ENCODE measurements at regions not wholly inside any gene's neighbourhood (a gene's known extent, or its start where the extent isn't known, plus 50 kb on each side); places are given as distances from the start of the nearest gene placed in this dataset.
"Not testable (repeated sequence)": the region's sequence is repeated elsewhere in the genome, so short reads cannot be mapped to it uniquely, and the experiment has no call there.

GRCh38 chr4:148903388-148903787, 461.2 kb upstream of the NR3C2 start:
- no peak for DNase-seq
- no peaks in the 10 kb centered on the region for H3K36me3 ChIP-seq
- peaks cover 7% of the 10 kb centered on the region for H3K9me3 ChIP-seq (ENCODE audit: severe bottlenecking)
- no peaks in the 10 kb centered on the region for H3K27me3 ChIP-seq (ENCODE audit: insufficient read depth, low read depth, severe bottlenecking)
- no peak for TF ChIP-seq CTCF (IDR thresholded peaks at IDR 0.05; ENCODE audit: low read depth, low read length)
- H3K27ac ChIP-seq: no peak overlapping the region
- H3K4me3 ChIP-seq (ENCODE audit: low read depth, low read length): no peak overlapping the region

- no peak for DNase-seq
- Histone ChIP-seq H3K27me3 (ENCODE audit: insufficient read depth, low read depth, severe bottlenecking) (no peaks in the 10 kb centered on the region), H3K9me3 (ENCODE audit: severe bottlenecking) (peaks cover 16% of the 10 kb centered on the region), H3K36me3 (no peaks in the 10 kb centered on the region), H3K27ac (no peak overlapping the region), H3K4me3 (ENCODE audit: low read depth, low read length) (no peak overlapping the region)
- no peak for TF ChIP-seq CTCF (IDR thresholded peaks at IDR 0.05; ENCODE audit: low read depth, low read length)
Observed at GRCh38 chr4:148901075-148901705, 459.0 kb upstream of the NR3C2 start.

GRCh38 chr4:148898139-148898538, 455.9 kb upstream of the NR3C2 start:
- H3K36me3 ChIP-seq; H3K27ac ChIP-seq; DNase-seq; H3K4me3 ChIP-seq (ENCODE audit: low read depth, low read length); H3K27me3 ChIP-seq (ENCODE audit: insufficient read depth, low read depth, severe bottlenecking): not testable (repeated sequence)
- H3K9me3 ChIP-seq (ENCODE audit: severe bottlenecking): peaks cover 16% of the 10 kb centered on the region

GRCh38 chr4:148893095-148893494, 450.9 kb upstream of the NR3C2 start:
- no peaks in the 10 kb centered on the region for H3K27me3 ChIP-seq (ENCODE audit: insufficient read depth, low read depth, severe bottlenecking)

GRCh38 chr4:148883891-148884290, 441.7 kb upstream of the NR3C2 start:
- Histone ChIP-seq H3K9me3 (ENCODE audit: severe bottlenecking) (no peaks in the 10 kb centered on the region), H3K4me3 (ENCODE audit: low read depth, low read length) (no peak overlapping the region), H3K27me3 (ENCODE audit: insufficient read depth, low read depth, severe bottlenecking) (no peaks in the 10 kb centered on the region), H3K36me3 (no peaks in the 10 kb centered on the region), H3K27ac (no peak overlapping the region)
- TF ChIP-seq CTCF (IDR thresholded peaks at IDR 0.05; ENCODE audit: low read depth, low read length): no peak
- no peak for DNase-seq

More at GRCh38 chr4:148893095-148893494, 450.9 kb upstream of the NR3C2 start:
- peaks cover 8% of the 10 kb centered on the region for H3K9me3 ChIP-seq (ENCODE audit: severe bottlenecking)
- no peak overlapping the region for H3K4me3 ChIP-seq (ENCODE audit: low read depth, low read length)
- no peaks in the 10 kb centered on the region for H3K36me3 ChIP-seq
- no peak for TF ChIP-seq CTCF (IDR thresholded peaks at IDR 0.05; ENCODE audit: low read depth, low read length)
- no peak for DNase-seq
- H3K27ac ChIP-seq: no peak overlapping the region

GRCh38 chr4:148883435-148883834, 441.2 kb upstream of the NR3C2 start:
- TF ChIP-seq CTCF (IDR thresholded peaks at IDR 0.05; ENCODE audit: low read depth, low read length): no peak
- Histone ChIP-seq H3K9me3 (ENCODE audit: severe bottlenecking) (no peaks in the 10 kb centered on the region), H3K27ac (no peak overlapping the region), H3K27me3 (ENCODE audit: insufficient read depth, low read depth, severe bottlenecking) (no peaks in the 10 kb centered on the region), H3K4me3 (ENCODE audit: low read depth, low read length) (no peak overlapping the region), H3K36me3 (no peaks in the 10 kb centered on the region)
- no peak for DNase-seq

All from WERI-Rb-1 (cell line).